Activated CD4-positive, alpha-beta T cell treated with anti-CD3 and anti-CD28 coated beads, Interleukin-2, amount 50 U/mL, for 16 hours (primary cell): ENCODE measurements at regions not wholly inside any gene's neighbourhood (a gene's known extent, or its start where the extent isn't known, plus 50 kb on each side); places are given as distances from the start of the nearest gene placed in this dataset.
"Not testable (repeated sequence)": the region's sequence is repeated elsewhere in the genome, so short reads cannot be mapped to it uniquely, and the experiment has no call there.

Experiments used
- DNase-seq: peaks from one replicate; pipeline ENCODE4 v3.0.0-alpha.2; 2020

DNA sequence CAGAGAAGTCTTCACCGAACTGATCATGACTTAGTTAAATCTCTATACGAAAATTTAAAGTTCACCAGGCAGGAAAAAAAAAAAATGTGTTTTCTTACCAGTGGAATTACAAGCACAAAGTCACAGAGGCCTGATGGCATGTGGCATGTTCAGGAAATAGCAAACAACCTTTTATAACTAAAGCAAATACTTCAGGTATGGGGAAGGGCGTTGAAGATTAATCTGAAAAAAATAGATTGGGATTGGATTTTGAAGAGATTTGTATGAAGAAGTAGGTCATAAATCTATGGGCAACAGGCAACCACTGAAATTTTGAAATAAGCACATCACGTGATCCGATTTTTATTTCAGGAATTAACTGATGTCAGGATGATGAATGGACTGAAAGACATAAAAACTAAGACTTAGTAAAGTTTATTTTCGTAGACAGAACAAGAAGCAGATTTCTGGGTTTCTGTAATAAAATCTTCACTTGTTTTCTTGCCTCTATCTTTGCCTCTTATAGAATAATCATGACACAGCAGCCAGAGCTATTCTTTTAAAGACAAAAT lies 295.9 kb upstream of the ADGRL4 start:
- no peak for DNase-seq

DNA sequence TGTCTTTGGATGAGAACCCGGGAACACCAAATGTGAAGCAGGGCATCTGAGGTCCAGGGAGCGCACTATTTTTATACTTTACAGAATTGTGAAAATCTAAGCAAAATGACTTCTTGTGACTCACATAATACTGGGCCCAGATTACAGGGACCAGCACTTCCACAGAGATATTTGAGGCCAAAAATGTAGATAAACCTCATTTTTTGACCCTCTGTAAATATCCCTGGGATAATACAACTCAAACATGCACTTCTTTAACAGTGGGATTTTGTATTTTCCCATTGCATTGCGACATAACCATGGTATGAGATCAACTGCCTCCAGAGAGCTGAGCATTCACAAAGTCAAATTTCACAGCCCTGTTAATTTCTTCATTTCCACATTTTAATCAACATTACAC lies 289.4 kb upstream of the ADGRL4 start:
- no peak for DNase-seq

DNA sequence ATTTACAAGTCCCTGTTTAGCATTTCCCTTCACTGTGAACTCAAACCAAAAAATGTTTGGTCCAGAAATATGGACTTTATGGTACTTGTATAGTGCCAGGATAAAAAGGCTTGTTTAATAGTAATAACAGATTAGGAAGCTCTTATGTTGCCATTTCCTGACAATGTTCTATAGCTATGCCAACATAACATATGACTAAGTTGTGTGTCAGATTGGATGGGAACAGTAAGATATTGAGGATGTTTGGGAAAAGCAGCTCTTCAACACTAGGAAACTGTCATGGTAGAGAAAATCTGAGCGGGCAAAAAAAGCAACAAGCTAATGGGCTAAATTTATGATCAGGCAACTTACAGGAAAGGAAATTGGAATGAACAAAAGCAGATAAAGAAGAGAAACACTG lies 287.1 kb upstream of the ADGRL4 start:
- DNase-seq = no peak

DNA sequence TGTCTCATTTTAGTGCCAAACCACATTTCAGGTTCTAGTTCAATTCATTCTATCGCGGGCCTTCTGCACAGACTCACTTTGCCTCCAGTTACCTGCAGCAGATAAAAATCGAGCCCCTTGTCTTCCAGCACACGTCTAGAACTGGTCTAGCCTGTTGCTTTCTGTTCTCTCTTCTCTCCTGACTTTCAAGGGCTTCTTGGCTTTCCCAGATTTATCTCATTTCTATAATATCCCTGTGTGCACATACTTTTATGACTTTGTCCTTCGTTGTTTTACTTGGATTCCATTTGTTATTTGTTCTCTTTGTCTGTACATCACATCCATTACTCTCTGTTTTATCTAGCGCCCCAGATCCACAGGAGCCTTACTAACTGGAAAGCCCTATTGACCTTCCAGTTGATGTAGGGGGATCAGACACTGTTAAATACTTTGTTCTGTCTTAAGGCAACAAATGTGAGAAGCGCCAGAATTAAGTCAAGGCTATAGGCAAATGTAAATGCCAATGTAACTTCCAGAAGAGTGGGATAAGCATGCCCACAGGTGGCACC lies 284.5 kb upstream of the ADGRL4 start:
- DNase-seq = no peak

DNA sequence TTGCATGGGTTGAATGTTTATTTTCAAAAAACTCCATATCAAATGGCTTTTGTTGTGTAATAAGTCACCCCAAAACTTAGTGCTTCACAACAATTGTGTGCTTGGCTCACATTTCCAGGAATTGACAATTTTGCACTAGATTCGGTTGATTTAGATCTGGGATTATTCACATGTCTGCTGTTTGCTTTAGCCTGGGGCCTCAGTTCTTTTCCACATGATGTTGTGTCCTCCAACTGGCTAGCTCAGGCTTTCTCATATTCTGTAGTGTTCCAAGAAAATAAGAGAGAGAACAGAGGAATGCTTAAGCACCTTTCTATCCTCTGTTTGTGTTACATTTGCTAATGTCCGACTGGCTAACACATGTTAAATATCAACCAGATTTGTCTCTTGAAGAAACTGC lies 281.5 kb upstream of the ADGRL4 start:
- no peak for DNase-seq

DNA sequence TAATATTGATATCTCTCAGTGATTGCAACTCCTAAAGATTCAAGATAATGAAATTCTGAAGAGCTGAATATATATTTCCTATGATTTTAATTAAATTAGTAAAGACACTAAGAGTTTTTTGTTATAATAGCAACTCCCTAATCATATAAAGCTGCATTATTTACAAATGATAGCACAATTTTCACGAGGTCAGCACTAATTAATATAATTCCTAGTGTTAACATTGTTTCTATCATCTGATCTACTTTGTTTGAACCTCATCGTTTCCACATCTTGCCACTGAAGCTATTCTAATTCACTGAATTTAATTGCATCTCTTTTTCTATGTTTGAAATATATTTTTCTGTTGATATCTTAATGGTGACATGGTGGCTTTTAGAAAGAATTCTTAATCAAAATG lies 279.1 kb upstream of the ADGRL4 start:
- no peak for DNase-seq

DNA sequence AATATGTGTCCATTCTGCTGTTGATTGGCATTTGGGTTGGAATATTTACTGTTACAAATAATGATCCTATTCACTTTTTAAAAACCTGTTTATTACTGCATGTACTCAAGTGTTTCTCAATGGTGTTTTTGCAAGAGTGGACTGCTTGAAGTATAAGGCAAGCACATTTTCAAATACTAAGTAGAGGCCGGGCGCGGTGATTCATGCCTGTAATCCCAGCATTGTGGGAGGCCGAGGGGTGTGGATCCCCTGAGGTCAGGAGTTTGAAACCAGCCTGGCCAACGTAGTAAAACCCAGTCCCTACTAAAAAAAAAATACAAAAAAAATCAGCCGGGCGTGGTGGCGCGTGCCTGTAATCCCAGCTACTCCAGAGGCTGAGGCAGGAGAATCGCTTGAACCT lies 276.9 kb upstream of the ADGRL4 start:
- DNase-seq = no peak

DNA sequence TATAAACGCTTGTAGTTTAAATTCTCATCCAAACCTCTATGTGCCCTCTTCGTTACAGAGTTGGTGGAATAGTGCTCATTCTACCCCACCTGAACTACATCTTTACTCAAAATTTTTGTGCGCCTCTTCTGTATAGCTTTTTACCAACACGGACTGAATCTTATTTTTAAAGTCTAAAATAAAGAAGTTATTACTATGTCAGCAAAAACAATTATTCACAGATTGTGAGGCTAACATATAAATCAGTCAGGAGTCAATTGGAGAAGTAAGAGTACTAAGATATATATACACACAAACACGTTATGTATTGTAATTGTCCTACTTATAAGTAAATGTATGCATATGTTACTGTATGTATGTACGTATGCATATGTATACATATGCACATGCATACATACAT lies 274.9 kb upstream of the ADGRL4 start:
- no peak for DNase-seq

DNA sequence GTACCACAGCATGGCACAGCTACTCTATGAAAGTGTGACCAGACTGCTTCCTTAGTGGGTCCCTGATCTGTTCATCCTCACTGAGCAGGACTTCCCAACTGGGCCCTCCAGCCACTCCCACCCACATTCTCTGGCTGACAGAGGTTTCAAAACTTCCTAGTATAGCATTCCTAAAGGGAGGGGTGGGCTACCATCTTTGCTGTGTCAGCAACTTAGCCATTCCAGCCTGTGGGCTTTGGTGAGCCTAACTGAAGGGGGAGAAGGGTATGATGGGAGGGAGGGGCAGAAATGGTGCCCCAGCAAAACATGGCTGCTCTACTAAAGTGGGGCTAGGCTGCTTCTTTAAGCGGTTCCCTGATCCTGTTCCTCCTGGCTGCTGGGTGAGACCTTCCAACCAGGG lies 265.2 kb upstream of the ADGRL4 start:
- DNase-seq = no peak

DNA sequence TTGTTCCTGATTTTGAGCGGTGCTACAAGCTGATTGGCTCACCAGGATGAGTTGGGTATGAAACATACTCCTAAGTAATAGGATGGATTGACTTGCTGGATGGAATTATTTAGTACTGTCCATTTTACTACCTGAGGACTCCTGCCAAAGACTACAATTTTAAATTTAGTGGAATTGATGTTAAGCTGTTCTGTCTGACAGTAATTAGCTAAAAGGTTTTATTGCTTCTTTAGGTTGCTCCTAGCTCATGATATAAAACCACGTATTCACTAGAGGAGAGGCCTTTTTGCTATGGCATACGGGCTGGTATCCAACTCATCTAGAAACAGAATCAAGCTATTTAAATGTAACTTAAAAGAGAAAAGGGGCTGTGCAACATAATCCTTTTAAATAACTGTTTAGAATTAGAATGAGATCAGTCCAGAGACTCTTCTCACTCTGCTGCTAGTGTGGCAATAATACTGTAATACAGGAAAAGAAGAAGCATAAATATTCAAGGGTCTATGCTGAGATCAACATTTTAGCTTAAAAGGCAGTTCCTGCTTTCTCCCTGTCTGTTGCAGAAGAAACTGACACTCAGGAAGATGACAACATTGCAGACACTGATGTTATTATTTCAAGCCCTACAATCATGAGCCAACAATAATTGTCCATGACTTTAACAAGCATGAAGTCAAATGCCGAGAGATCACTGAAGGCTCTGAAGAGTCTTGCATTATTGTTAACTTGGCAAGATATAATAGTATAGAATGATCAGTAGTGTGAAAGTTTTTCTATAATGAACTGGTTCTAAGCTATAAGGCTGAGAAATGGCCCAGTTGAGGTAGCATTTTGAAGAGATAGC lies 258.7 kb upstream of the ADGRL4 start:
- no peak for DNase-seq

DNA sequence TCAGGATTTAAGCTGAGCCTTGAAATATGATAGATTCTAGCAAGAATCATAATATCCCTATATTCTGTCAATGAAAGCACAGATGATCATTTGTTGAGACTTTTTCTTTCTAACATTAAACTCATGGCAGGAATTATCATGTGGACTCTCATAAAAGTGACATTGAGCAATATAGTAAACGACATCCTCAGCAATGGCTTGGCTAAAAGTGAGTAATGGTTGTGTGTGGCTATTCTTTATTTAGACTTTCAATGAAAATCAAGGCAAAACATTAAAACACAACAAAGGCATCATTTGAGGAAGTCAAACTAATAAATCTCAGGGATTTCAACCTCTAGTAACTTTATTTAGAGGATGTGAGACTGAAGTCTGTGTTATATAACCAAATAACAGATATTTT lies 257.8 kb upstream of the ADGRL4 start:
- DNase-seq = no peak

DNA sequence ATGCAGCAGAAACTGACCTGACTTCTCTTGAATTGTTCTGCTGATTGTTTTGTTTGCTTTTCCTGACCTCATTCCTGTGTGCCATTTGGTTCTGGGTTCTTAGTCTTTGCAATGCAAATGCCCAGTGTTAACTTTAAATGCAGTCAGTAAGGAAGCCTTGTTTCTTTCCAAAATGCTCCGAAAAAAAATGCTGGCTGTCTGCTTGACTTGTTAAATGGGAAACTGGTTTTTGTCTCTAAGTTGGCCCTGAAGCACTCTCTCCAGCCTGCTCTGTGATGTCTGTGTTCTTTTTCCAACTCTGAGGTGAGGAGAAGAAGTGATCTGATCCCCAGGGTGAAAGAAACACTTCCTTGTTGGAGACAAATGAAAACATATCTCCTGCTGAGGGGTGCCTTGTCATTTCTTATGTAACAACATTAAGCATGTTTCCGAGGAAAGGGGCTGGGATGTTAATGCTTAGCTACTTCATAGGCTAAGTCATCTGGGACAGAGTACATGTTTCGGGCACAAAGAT lies 256.3 kb upstream of the ADGRL4 start:
- no peak for DNase-seq

DNA sequence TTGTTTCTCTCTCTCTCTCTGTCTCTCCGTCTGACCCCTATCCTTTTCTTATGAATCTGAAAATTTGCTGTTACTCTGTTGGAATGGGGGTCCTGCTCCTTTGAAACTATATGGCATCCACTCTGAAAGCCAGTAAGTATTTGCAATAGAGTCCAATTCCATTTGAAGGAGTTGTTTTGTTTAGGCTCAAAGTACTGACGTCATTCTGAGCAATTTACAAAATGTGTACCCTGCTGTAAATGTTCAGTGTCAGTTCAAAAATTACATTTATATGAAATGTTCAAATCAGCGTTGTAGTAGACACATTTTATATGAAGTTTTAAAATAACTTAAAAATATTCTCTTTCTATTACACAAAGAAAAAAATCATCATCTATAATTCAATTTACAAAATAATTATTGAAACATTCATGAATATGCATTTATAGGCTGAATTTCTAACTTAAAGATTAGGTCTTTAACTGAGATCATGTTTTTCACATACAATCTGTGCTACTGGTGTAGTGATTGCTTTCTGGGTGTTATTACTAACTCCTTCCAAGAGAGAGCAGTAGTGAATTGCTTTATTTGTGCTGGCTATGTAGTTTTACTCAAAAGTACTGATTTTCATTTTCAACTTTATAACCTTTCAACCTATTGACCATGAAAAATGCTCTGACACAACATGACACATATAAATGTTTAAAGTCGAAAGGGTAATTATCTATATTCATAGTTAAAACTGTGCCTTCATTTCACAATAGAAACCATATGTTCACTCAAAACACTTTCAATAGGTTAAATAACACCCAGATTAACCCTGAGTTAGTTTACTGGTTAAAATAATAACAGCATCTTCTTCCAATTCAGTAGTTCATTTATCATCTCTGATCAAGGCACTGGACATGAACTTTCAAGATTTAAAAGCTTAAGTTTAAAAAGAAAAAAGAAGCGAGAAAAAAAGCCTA lies 253.1 kb upstream of the ADGRL4 start:
- no peak for DNase-seq

DNA sequence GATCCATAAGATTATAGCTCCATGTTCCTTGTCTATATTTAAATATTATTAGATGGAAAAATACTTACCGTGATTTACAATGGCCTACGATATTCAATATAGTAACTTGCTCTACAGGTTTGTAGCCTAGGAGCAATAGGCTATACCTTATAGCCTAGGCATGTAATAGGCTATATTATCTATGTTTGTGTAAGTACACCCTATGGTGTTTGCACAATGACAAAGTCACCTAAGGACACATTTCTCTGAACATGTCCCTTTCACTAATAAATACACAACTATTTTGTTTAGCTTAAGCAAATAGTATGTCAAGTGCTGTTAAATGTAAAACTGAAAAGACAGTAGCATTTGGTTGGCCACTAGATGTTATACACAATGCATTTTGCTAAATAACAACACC lies 248.9 kb upstream of the ADGRL4 start:
- no peak for DNase-seq

DNA sequence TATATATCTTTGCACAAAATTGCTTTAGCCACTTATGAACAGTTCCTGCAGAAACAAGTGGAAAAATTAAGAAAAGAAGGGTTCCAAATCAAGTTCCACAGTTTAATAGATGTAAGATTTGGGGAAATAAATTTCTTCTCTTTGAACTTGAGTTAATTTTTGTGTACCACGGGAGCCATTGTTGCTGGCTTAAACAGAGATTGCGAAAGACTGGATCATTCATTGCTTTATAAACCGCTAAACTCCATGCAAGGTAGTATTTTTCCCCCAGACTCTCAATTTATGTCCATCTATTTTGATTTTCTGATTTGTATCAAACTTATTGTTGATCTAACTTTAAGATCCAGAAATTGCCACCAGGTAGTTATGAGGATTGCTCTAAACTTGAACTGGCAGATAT lies 246.1 kb upstream of the ADGRL4 start:
- DNase-seq = no peak

DNA sequence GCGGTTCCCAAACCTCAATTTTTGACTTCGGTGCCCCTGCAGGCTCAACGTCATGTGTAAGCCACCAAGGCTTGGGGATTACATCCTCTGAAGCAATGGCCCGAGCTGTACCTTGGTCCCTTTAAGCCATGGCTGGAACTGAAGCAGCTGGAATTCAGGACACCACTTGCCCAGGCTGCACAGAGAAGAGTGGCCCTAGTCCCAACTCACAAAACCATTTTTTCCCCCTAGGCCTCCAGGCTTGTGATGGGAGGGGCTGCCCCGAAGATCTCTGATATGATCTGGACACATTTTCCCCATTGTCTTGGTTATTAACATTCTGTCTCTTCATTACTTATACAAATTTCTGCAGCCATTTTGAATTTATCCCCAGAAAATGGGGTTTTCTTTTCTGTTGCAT lies 233.3 kb upstream of the ADGRL4 start:
- no peak for DNase-seq

DNA sequence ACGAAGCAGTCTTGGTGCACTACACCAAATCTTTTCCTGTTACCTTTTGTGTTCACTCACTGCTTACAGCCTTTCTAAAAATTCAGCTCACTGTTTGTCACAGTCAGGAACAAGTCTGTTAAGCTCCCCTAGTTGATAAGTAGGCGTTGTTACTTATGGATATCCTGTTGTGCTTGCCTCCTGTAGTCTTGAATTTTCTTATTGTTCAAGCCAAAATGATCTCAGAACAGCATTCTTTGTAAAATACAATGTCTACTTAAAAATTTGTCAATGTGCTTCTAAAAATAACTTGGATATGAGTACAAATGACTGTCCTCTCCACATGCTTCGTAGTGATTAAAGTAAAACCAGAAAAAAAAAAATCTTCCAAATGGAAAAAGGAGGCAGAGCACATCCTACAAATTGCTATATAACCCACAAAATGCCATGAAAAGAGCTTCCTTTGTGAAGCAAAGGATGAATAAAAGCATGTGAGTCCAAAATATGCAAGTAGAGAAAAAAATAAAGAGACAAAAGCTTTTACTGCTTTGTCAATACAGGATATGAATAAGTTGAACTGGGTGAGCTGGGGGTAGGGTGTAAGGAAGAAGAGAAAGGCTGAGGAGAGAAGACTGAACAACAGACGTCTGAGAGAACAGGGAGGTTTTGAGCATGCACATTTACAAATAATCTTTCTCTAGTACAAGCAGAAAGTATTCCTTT lies 228.9 kb upstream of the ADGRL4 start:
- no peak for DNase-seq

DNA sequence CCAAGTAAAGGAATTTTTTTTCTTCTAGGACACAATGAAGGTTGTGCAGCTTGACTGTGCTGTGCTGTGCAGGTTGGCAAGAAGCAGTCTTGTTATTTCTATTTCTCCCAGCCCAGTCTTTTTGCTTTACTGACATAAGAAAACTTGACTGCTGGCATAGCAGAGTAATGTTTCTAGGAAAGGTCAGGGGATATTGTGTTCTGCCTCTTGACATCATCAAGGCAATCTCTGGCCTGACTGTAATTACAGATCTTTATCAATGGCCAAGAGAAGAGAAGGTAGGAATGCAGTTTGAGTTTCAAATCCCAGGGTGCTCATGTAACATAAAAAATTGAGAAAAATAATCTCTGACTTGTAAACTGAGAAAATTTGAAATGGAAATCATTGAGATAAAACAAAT lies 226.3 kb upstream of the ADGRL4 start:
- DNase-seq = no peak

DNA sequence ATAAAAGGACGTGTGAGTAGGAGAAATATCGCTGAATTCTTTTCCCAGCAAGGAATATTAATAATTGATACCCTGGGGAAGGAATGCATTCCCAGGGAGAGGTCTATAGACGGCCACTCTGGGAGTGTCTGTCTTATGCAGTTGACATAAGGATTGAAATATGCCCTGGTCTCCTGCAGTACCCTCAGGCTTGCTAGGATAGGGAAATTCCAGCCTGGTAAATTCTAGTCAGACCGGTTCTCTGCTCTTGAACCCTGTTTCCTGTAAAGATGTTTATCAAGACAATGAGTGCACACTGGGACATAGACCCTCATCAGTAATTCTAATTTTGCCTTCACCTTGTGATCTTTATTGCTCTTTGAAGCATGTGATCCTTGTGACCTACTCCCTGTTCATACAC lies 224.2 kb upstream of the ADGRL4 start:
- DNase-seq = not testable (repeated sequence)

DNA sequence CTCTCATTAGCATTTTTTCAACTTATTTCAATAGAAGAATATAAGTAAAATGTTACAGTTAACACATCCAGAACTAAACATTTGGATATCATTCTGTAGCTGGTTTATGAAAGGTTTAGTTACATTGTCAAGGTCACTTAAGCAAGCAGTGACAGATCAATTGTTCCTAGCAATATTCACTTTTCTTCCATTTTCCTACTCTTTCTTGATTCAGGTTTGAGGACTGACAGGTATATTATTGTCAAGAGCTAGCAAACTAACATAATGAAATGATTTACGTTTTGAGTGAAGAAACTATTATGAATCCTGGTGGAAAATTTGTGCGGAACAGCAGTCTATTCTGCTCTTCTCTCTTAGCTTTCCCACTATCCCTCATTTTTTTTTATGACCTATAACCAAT lies 220.4 kb upstream of the ADGRL4 start:
- DNase-seq = no peak

DNA sequence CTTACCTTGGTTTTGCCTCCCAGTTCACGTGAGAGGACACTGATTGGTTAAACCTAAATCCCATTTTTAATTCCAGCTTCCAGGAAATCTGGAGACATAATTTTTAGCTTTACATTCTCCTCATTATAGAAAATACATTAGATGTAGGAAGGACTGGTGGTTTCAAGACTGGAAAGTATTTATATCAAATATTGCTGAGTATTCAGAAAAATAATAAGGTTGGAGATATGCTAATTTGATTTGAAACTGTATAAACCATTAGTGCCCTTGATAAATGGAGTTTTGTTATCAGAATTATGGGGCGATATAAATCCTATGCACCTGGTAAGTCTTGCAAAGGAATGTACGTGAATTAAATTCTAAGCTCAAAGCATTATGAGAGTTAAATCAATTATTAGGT lies 218.0 kb upstream of the ADGRL4 start:
- no peak for DNase-seq

DNA sequence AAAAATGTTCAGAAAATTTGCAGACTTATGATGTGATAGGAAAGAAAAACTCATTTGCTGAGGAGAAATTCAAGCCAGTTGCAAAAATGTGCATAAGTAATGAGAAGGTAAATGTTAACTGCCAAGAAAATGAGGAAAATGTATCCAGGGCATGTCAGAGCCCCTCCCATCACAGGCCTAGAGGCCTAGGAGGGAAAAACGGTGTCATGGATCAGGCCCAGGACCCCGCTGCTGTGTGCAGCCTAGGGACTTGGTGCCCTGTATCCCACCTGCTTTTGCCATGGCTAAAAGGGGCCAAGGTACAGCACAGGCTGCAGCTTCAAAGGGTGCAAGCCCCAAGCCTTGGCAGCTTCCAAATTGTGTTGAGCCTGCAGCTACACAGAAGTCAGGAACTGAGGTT lies 214.0 kb upstream of the ADGRL4 start:
- DNase-seq = no peak

DNA sequence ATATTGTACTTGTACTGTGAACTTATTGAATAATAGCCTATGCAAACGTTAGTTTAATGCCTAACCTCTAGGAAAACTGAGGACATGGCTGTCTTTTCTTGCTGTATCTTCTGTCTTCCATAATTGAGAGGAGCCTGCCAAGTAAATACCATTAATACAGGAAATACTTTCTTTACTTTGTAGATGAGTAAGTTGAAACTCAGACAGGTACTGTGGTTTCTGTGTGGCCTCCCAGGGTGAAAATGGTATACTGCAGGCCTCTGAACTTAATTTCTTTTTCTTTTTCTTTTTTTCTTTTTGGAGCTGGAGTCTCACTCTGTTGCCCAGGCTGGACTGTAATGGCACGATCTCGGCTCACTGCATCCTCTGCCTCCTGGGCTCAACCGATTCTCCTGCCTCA lies 208.8 kb upstream of the ADGRL4 start:
- DNase-seq = no peak
